Fibroblast of lung (primary cell): ENCODE measurements at regions not wholly inside any gene's neighbourhood (a gene's known extent, or its start where the extent isn't known, plus 50 kb on each side); places are given as distances from the start of the nearest gene placed in this dataset.
A peak's percentile ranks its signal among the peaks of the same experiment; 100 is the strongest.
"Not testable (repeated sequence)": the region's sequence is repeated elsewhere in the genome, so short reads cannot be mapped to it uniquely, and the experiment has no call there.

Experiments used
- DNase-seq, 2 donors: peaks; one replicate each; pipeline versions ENCODE4 v3.0.0 to v3.0.0-alpha.2; 2010; ENCODE audit warnings: low read depth in 2 of 2
- H2AFZ ChIP-seq: 2 replicates; pipeline ENCODE4 v1.5.1; 2012; ENCODE audit warnings: low read length, control low read depth, inconsistent platforms
- H3K27ac ChIP-seq: 2 replicates; pipeline ENCODE4 v1.5.1; 2011; ENCODE audit warnings: low read length, control low read depth; ENCODE audit not compliant: insufficient read depth
- H3K27me3 ChIP-seq: 2 replicates; pipeline ENCODE4 v1.5.1; 2011; ENCODE audit warnings: mild to moderate bottlenecking, low read length; ENCODE audit not compliant: control insufficient read depth, insufficient read depth
- H3K36me3 ChIP-seq: 2 replicates; pipeline ENCODE4 v1.5.1; 2011; ENCODE audit warnings: low read length; ENCODE audit not compliant: control insufficient read depth, insufficient read depth
- H3K4me1 ChIP-seq: 2 replicates; pipeline ENCODE4 v1.5.1; 2011; ENCODE audit warnings: low read length; ENCODE audit not compliant: control insufficient read depth, insufficient read depth; ENCODE audit errors: extremely low read depth
- H3K4me2 ChIP-seq: 2 replicates; pipeline ENCODE4 v1.5.1; 2011; ENCODE audit warnings: low read length, control low read depth; ENCODE audit not compliant: insufficient read depth; ENCODE audit errors: extremely low read depth
- H3K4me3 ChIP-seq, 4 experiments: fragments of 200-600 bp in 1 of 4; sonication (generic) in 1 of 4; replicated peaks in 1 of 4; 2 replicates each; pipeline ENCODE4 v1.5.1; 2011 to 2016; ENCODE audit warnings: low read length in 4 of 4, low read depth in 3 of 4, mild to moderate bottlenecking in 3 of 4, control low read depth in 2 of 4, inconsistent platforms in 1 of 4, mixed read lengths in 1 of 4; ENCODE audit not compliant: insufficient read depth in 1 of 4; ENCODE audit errors: control extremely low read depth in 1 of 4
- H3K79me2 ChIP-seq: 2 replicates; pipeline ENCODE4 v1.5.1; 2012; ENCODE audit warnings: mild to moderate bottlenecking, low read length, inconsistent platforms; ENCODE audit not compliant: control insufficient read depth, insufficient read depth
- H3K9ac ChIP-seq: 2 replicates; pipeline ENCODE4 v1.5.1; 2011; ENCODE audit warnings: mild to moderate bottlenecking, low read length, control low read depth; ENCODE audit not compliant: insufficient read depth
- H3K9me3 ChIP-seq: 2 replicates; pipeline ENCODE4 v1.5.1; 2012; ENCODE audit warnings: low read depth, low read length; ENCODE audit not compliant: control insufficient read depth, insufficient read depth
- H4K20me1 ChIP-seq: 2 replicates; pipeline ENCODE4 v1.5.1; 2011; ENCODE audit warnings: low read length; ENCODE audit not compliant: control insufficient read depth, insufficient read depth; ENCODE audit errors: extremely low read depth
- CTCF ChIP-seq, 2 donors: IDR thresholded peaks in 1 of 2; conservative IDR thresholded peaks in 1 of 2; 1 replicate in 1 of 2; 2 replicates in 1 of 2; pipeline ENCODE4 v1.5.1; 2011 to 2012; ENCODE audit warnings: low read length in 2 of 2, control low read depth in 1 of 2, inconsistent platforms in 1 of 2, low read depth in 1 of 2, mild to moderate bottlenecking in 1 of 2
- EZH2 ChIP-seq: IDR thresholded peaks from 2 replicates; pipeline ENCODE4 v1.5.1; 2012; ENCODE audit warnings: low read length, control low read depth, mild to moderate bottlenecking; ENCODE audit errors: missing control alignments

- Histone ChIP-seq H3K4me3 (no peak overlapping the region), H3K9me3 (no peaks in the 10 kb centered on the region), H3K79me2 (no peaks in the 10 kb centered on the region), H3K9ac (no peak overlapping the region), H2AFZ (no peak overlapping the region), H4K20me1 (no peaks in the 10 kb centered on the region), H3K27me3 (no peaks in the 10 kb centered on the region), H3K4me1 (no peaks in the 10 kb centered on the region), H3K36me3 (no peaks in the 10 kb centered on the region), H3K4me2 (no peak overlapping the region), H3K27ac (no peak overlapping the region)
- no peak for DNase-seq
- TF ChIP-seq EZH2 (no peak), CTCF (conservative IDR thresholded peaks at IDR 0.05 in 1 of 2, IDR thresholded peaks at IDR 0.05 in 1 of 2; ENCODE audit: low read depth in 1 of 2, low read length in 2 of 2) (no peak)
Measured at GRCh38 chr11:27228232-27228905, 134.6 kb downstream of the CCDC34 start.

- Histone ChIP-seq H3K36me3 (no peaks in the 10 kb centered on the region), H3K4me1 (no peaks in the 10 kb centered on the region), H4K20me1 (no peaks in the 10 kb centered on the region), H3K27ac (no peak overlapping the region), H3K27me3 (no peaks in the 10 kb centered on the region), H3K4me2 (no peak overlapping the region), H3K79me2 (no peaks in the 10 kb centered on the region), H3K9ac (no peak overlapping the region), H2AFZ (no peak overlapping the region), H3K9me3 (no peaks in the 10 kb centered on the region), H3K4me3 (no peak overlapping the region)
- no peak for TF ChIP-seq CTCF (conservative IDR thresholded peaks at IDR 0.05 in 1 of 2, IDR thresholded peaks at IDR 0.05 in 1 of 2; ENCODE audit: low read depth in 1 of 2, low read length in 2 of 2)
- no peak for TF ChIP-seq EZH2
- DNase-seq = no peak
Measured at GRCh38 chr11:27227736-27228135, 135.3 kb downstream of the CCDC34 start.

GRCh38 chr11:27219487-27220039 is 143.5 kb downstream of the CCDC34 start:
- H4K20me1 ChIP-seq, H3K27me3 ChIP-seq, H3K9ac ChIP-seq, H3K36me3 ChIP-seq, H3K9me3 ChIP-seq, H2AFZ ChIP-seq, H3K79me2 ChIP-seq, DNase-seq, H3K4me2 ChIP-seq, H3K4me3 ChIP-seq: not testable (repeated sequence)
- Histone ChIP-seq H3K27ac (peak overlapping the region; percentile 86), H3K4me1 (peaks cover 24% of the 10 kb centered on the region)
